ENCODE measurements at regions not wholly inside any gene's neighbourhood (a gene's known extent, or its start where the extent isn't known, plus 50 kb on each side); places are given as distances from the start of the nearest gene placed in this dataset.

- no peak overlapping the region for H3K27ac ChIP-seq (ENCODE audit: extremely low read depth, low read depth, low read length)
- H3K4me3 ChIP-seq (ENCODE audit: low read depth, low read length), result no peak overlapping the region
- POLR2A ChIA-PET, result interaction anchor here (0.6 to 1.8 kb wide), 2 partner anchors 89 to 96 kb away, joined by 3 to 7 read pairs; partner anchors contain the start of gene PPM1J
- no peaks in the 10 kb centered on the region for H3K4me1 ChIP-seq (ENCODE audit: control insufficient read depth, insufficient read depth, low read length)
- CTCF ChIA-PET, result interaction anchor here (0.5 to 13.5 kb wide), 34 partner anchors 10 to 438 kb away, joined by 3 to 417 read pairs (median 4); partner anchors contain the start of gene PPM1J
- H3K36me3 ChIP-seq (ENCODE audit: control insufficient read depth in 2 of 2, insufficient read depth in 1 of 2, low read length in 2 of 2), result no peaks in the 10 kb centered on the region
- H3K9me3 ChIP-seq (ENCODE audit: control insufficient read depth, insufficient read depth, low read depth, low read length), result no peaks in the 10 kb centered on the region
- TF ChIP-seq INSM2 (tag by site-specific recombination; IDR thresholded peaks at IDR 0.05) (no peak), CTCF (tag by site-specific recombination; IDR thresholded peaks at IDR 0.05) (peak; percentile 92), ZNF202 (tag by site-specific recombination; IDR thresholded peaks at IDR 0.05; ENCODE audit: borderline replicate concordance) (no peak), ZNF571 (tag by site-specific recombination; IDR thresholded peaks at IDR 0.05) (no peak), ATF2 (tag by site-specific recombination; IDR thresholded peaks at IDR 0.05; ENCODE audit: low read depth) (peak; percentile 36; the same call in 1 of the 2 replicates), ZNF16 (tag by site-specific recombination; IDR thresholded peaks at IDR 0.05; ENCODE audit: low read depth) (no peak), ZFP41 (tag by site-specific recombination; IDR thresholded peaks at IDR 0.05; ENCODE audit: borderline replicate concordance) (no peak), ZNF768 (tag by site-specific recombination; IDR thresholded peaks at IDR 0.05) (no peak), KLF10 (tag by site-specific recombination; IDR thresholded peaks at IDR 0.05) (no peak), ZNF280C (tag by site-specific recombination; IDR thresholded peaks at IDR 0.05) (no peak), ZNF654 (tag by site-specific recombination; IDR thresholded peaks at IDR 0.05; ENCODE audit: low read depth) (peak; percentile 92), ZNF214 (tag by site-specific recombination; IDR thresholded peaks at IDR 0.05; ENCODE audit: borderline replicate concordance) (no peak), ZNF555 (tag by site-specific recombination; conservative IDR thresholded peaks at IDR 0.05) (no peak), YY2 (tag by site-specific recombination; IDR thresholded peaks at IDR 0.05) (no peak), ZBTB44 (tag by site-specific recombination; IDR thresholded peaks at IDR 0.05) (no peak), ZSCAN30 (tag by site-specific recombination; IDR thresholded peaks at IDR 0.05) (0 out of 2 replicates have a peak, but pooled peaks have one; percentile 46), ZBTB21 (tag by site-specific recombination; IDR thresholded peaks at IDR 0.05) (no peak), ZNF23 (tag by site-specific recombination; IDR thresholded peaks at IDR 0.05; ENCODE audit: borderline replicate concordance) (no peak), GLI2 (tag by site-specific recombination; IDR thresholded peaks at IDR 0.05; ENCODE audit: borderline replicate concordance, low read depth) (no peak), ZBTB48 (tag by site-specific recombination; IDR thresholded peaks at IDR 0.05) (peak; percentile 20; the same call in 1 of the 2 replicates), GFI1B (tag by site-specific recombination; IDR thresholded peaks at IDR 0.05) (no peak), ZNF510 (tag by site-specific recombination; IDR thresholded peaks at IDR 0.05; ENCODE audit: insufficient replicate concordance) (no peak), ZNF692 (tag by site-specific recombination; IDR thresholded peaks at IDR 0.05) (peak; percentile 34; the same call in 1 of the 2 replicates)
Observed at GRCh38 chr1:112803906-112804762, 89.0 kb upstream of the PPM1J start.

Data from HEK293 (cell line).